Posterior vena cava (tissue), 2 donors: ENCODE measurements at regions not wholly inside any gene's neighbourhood (a gene's known extent, or its start where the extent isn't known, plus 50 kb on each side); places are given as distances from the start of the nearest gene placed in this dataset.

Experiments
- DNase-seq: peaks from one replicate; pipeline ENCODE4 v3.0.0-alpha.2; 2020; ENCODE audit warnings: low spot score
- intact Hi-C, 2 donors: fragments of 100-400 bp; cut with DNase I; formaldehyde crosslinking; loops; one replicate each; pipeline versions ENCODE4 v1.14.1 to v1.14.2; 2022 to 2023
- donor health status: DM: yes; HTN: yes; CAD: no.
- donor health status: DM: yes; HTN: yes; CAD: no.

DNA sequence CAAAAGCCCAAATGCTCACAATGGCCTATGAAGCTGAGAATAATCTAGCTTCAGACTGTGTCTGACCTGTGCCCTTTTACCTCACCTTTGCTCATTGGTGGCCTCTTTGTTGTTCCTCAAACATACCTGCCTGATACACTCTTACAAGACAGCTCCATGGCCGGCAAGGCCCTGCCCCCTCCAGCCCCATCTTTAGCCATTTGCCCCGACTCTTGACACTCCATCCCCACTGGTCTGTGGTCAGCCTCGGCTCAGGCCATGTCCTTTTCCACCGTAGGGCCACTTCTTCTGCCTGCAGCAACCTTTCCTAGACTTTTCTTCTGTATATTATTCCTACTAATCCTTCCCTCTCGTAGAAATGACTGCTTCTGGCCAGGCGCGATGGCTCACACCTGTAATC lies 265.2 kb downstream of the RPS24 start:
- intact Hi-C loops, result no loop called here
- DNase-seq, result no peak

- DNase-seq, result no peak
- intact Hi-C loops, result loop anchor here (5.0 to 10.0 kb wide), 4 partner anchors 88 to 885 kb away; partner anchors contain the start of gene ZMIZ1 (in 1 of the 2)
Measured at GRCh38 chr10:78299851-78300468, 266.3 kb downstream of the RPS24 start.

DNA sequence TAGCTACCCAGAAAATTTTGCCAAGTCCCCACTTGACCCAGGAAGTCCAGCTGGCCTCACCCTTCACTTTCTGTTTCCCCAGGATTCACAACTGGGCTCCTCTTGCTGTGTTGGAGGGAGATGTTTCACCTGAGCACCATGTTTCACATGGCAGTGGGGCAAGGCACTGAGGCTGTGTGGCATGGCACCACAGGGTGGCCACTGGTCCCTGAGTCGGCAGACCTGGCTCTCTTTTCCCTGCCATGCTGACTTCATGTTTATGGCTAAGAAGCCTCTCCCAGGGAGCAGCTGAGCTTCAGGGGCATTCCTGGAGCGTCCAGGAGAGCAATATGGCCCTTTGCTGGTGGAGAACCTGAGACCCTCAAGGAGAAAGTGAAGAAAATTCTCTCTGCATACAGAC lies 266.9 kb downstream of the RPS24 start:
- intact Hi-C loops, result loop anchor here (5.0 to 10.0 kb wide), 4 partner anchors 88 to 884 kb away; partner anchors contain the start of gene ZMIZ1 (in 1 of the 2)
- no peak for DNase-seq

DNA sequence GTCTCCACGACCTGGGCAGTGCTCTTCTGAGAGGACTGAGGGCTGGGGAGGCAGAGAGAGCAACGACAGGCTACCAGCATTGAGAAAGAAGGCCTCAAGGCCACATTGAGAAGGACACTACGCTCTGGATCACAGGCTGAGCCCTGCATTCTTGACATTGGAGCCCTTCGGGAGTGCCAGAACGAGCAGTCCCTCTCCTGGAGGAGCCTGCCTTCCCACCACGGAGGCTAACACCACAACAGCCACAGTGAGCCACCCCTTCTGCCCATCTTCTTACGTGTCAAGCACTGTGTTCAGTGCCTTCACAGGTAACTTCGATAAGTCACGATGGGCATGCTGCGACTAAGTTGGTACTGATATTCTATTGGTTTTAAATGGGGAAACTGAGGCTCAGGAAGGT lies 267.8 kb downstream of the RPS24 start:
- DNase-seq, result no peak
- intact Hi-C loops, result loop anchor here (5.0 to 10.0 kb wide), 4 partner anchors 89 to 883 kb away; partner anchors contain the start of gene ZMIZ1 (in 1 of the 2)

DNA sequence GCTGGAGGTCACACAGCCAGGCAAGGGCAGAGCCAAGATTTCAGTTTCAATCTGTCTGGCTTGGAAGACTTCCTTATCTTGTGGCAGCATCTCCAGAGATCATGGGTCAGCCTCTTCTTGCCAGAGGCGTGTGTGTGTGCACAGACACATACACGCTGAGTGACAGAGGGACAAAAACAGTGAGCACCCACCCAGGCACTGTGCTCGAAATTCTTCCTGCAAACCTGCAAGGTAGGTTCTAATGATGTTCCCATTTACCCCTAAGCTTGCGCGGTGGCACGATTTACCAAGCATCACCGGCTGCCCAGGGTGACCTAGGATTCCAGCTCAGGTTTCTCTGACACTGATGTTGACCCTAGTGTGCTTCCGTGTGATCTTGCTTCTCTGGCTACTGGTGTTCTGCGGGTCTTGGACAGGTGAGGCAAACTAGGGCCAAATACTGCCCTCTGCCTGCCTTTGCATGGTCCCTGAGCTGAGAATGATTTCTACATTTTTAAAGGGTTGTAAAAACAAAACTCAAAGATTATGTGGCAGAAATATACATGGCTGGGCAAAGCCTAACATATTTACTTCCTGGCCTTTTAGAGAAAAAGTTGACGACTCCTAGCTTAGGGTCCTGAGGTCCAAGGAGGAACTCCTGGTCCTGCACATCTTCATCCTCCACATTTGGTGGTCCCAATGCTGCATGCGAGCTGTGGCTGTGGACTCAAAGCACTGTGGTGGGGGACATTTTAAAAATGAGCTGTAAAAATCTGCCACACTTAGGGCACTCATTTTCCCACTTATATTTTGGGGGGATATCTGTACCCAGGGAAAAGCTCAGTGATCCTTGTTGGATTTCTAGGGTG lies 268.5 kb downstream of the RPS24 start:
- no peak for DNase-seq
- intact Hi-C loops, result loop anchor here (5.0 to 10.0 kb wide), 4 partner anchors 90 to 883 kb away; partner anchors contain the start of gene ZMIZ1 (in 1 of the 2)

GRCh38 chr10:78302739-78302988 lies 269.0 kb downstream of the RPS24 start:
- intact Hi-C loops, result loop anchor here (5.0 to 10.0 kb wide), 4 partner anchors 90 to 882 kb away; partner anchors contain the start of gene ZMIZ1 (in 1 of the 2)
- DNase-seq, result no peak

DNA sequence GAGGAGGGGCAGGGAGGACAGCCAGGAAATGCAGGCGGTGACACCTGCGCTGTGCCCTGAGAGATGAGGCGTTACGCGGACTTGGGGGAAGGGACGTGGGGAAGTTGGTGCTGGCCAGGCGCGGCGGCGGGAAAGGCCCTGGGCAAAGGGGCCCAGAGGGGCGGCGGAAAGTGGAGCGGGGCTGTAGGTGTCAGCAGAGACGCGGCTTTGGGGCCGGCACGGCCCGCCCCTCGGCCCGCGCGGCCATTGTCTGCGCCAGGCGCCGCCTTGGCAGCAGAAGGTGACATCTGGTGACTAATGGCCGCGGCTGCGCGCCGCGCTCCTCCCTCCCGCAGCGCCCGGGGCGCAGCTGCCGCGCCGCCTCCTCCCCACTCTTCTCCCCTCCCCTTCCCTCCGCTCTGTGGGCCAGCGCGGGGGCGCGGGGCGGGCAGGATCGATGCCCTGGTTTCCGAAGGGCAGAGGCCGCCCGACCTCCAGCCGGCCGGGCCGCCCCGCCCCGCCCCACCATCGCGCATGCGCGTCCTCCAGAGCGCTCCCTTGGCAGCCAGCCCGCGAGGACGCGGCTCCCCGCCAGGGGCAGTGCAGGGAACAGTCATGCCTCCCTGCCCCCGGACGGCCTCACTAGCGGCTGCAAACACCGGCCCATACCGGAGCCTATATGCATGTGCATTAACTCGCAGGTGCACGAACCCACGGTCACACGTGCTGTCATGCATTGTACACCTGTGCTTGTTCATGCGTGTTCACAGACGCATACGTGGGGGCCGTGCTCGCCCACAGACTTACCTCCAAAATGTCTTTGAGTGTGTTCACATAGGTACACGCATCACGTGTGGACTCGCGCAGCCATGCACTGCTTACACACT lies 269.6 kb downstream of the RPS24 start:
- intact Hi-C loops, result loop anchor here (5.0 to 10.0 kb wide), 4 partner anchors 91 to 882 kb away; partner anchors contain the start of gene ZMIZ1 (in 1 of the 2)
- DNase-seq, result peak; percentile 98

- no peak for DNase-seq
- intact Hi-C loops, result loop anchor here (5.0 to 10.0 kb wide), 5 partner anchors 92 to 1113 kb away; partner anchors contain the start of gene ZMIZ1 (in 1 of the 2)
Measured at GRCh38 chr10:78304091-78305045, 270.7 kb downstream of the RPS24 start.

DNA sequence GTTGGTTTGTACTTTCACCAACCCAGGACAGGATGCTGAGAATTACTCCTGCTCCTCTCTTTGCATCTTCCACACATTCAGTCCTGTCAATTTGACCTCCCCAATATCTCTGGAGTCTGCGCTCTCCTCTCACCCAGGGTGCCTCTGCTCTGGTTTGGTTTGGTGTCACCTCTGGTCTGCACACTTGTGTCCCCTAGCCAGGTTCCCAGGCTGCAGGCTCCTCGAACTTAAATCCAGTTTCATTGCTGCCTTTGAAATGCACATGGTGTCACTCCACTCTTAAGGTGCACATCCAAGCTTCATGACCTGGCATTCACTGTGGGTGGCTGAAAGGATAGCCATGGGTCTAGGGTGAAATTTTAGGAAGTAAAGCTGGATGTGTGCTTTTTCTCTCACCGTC lies 271.6 kb downstream of the RPS24 start:
- intact Hi-C loops, result loop anchor here (5.0 to 10.0 kb wide), 4 partner anchors 261 to 1112 kb away; partner anchors contain the start of gene ZMIZ1 (in 1 of the 2)
- no peak for DNase-seq

DNA sequence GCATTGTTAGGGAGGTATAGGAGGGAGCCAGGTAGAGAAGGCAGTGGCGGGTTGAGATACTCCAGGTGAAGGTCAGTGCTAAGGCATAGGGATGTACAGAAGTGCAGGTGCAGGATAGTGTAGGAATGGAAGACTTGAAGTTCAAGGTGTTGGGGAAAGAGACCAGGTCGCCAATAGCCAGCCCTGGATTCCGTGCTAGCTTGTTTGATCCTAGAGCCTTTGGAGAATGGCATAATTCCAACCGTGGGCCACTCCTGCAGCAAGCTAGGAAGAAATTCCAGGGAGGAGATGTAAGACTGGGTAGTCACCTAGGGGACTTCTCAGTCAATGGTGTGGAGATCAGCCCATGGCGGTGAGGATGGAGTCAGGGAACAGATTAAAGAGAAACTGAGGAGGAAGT lies 272.7 kb downstream of the RPS24 start:
- intact Hi-C loops, result loop anchor here (5.0 to 10.0 kb wide), 4 partner anchors 262 to 1111 kb away; partner anchors contain the start of gene ZMIZ1 (in 1 of the 2)
- DNase-seq, result no peak

DNA sequence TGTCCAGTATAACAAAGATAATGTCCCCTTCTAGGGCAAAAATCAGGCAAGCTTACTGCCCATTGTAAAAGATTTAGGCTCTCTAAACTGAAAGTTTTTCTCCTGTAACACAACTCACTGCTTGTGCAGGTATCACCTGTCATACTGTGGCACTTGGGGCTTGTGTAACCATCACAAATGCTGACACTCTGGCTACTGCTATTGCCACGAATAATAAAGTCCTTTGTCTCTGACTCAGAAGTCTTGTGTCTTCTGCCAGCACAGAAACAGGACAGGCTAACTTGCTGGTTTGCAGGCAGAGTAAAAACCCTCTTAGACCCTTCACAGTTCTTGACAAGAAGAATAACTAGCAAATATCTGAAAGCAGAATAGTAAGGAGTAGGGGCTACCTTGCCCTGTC lies 273.9 kb downstream of the RPS24 start:
- intact Hi-C loops, result loop anchor here (5.0 to 10.0 kb wide), 4 partner anchors 263 to 1110 kb away; partner anchors contain the start of gene ZMIZ1 (in 1 of the 2)

DNA sequence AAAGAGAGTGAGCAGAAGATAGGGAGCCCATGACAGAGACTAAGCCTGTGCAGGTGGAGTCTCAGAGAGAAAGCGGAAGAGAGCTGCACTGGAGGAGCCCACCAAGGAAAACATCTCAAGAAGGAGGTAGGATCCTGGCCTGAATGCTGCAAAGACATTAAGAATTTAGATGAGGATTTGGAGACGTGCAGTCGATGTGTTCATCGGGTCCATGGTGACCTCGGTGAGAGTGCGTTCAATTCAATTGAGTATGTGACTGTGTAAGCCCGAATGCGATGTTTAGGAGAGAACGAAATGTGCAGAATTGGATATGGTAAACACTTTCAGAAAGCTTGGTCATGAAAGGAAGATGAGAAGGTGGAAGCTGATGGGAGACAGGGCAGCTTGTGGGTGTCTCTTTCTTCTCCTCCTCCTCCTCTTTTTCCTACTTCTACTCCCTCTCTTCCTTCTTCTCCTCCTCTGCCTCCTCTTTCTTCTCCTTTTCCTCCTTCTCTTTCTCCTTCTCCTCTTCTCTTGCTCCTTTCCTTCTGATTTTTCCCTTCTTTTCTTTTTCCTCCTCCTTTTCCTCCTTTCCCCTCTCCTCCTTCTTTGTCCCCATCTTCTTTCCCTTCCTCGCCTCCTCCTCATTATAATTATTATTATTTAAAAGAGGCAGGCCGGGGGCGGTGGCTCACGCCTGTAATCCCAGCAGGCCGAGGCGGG lies 276.0 kb downstream of the RPS24 start:
- no peak for DNase-seq

More for the DNA sequence above, 273.9 kb downstream of the RPS24 start:
- DNase-seq, result no peak

GRCh38 chr10:78310481-78311080 lies 276.9 kb downstream of the RPS24 start:
- intact Hi-C loops, result no loop called here
- DNase-seq, result no peak

More for the DNA sequence above, 276.0 kb downstream of the RPS24 start:
- intact Hi-C loops, result loop anchor here (5.0 to 10.0 kb wide), 4 partner anchors 265 to 1108 kb away; partner anchors contain the start of gene ZMIZ1 (in 1 of the 2)

DNA sequence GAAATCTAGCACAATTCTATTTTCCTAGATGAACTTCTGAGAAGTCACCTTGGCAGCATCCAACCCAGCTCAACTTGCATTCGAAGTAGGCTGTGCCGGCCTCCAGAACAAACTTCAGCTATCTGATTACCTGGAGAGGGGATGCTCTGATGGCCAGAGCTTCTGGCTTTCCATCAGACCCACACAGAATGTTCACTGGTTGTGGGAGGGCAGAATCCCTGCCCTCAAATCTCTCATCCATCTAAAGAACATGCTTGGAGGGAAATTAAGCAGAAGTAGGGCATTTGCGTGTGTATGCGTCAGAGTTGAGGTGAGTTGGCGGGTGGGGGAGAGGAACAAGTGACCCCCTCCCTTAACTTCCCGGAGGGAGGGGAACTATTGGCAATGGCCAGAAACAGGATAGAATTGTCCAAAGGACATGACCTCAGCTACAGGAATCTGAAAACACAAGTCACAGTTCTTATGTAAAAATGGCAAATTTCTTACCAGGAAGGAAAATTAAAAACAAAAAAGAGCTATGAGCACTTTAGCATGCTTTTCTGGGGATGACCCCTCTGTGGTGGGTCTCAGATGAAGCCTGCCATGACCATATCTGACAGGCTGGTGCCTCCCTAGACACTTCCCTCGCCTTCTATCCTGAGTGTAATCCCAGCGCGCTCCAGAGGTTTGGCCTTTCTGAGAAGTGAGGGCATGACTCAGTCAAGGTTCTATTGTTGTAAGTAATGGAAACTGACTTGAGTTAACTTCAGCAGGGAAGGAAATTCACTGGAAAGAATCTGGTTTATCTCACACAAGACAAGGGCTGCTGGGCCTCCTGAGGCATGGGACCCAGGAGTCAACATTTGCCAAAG lies 278.8 kb downstream of the RPS24 start:
- DNase-seq, result no peak
- intact Hi-C loops, result no loop called here

DNA sequence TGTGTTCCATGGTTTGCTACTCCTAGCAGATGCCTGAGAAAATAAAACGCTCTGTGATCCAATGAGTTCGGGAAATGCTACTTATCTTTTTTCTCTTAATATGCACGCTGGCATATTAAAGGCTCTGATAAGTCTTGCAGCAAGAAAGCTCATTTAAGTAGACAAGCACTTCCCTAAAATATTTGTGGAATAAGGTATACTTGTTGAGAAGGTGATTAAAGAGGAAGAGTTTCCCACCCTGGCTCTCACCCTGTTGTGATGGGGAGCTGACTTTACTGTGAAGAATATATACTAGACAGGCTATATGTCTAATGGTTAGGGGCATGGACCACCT lies 279.4 kb downstream of the RPS24 start:
- intact Hi-C loops, result no loop called here
- DNase-seq, result no peak

DNA sequence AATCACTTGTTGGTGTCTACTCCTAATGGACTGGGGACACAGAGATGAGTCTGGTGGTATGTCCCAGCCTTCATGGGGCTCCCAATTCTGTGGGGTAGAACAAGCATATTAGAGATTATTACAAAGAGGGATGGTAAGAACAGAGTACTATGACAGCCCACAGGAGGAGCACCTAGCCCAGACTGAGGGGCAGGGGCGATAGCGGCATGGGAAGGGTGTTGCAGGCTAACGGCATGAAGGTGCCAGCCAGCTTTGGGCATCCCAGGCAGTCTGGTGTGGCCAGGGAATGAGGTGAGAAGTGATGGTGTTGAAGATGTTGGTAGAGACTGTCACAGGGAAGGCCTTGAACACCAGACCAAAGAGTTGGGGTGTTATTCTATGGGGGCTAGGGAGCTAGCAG lies 280.0 kb downstream of the RPS24 start:
- no peak for DNase-seq
- intact Hi-C loops, result no loop called here
